ENCODE measurements at regions not wholly inside any gene's neighbourhood (a gene's known extent, or its start where the extent isn't known, plus 50 kb on each side); places are given as distances from the start of the nearest gene placed in this dataset.

DNA sequence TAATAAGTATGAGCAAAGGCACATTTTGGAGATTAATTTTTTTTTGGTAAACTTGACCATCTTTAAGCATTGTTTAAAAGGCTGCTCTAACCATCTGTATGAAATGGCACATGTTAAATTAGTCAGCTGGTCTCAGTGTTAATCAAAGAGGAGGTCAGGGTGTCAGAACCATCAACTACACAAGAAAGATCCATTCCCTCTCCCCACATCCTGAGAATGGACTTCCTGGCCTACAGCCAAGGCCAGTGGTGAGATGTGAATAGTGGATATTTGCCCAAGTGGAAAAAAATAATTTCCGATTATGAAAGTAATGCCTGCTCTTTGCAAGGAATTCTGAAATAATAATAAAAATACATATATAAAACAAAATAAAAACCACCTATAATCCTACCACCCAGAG is 641.7 kb downstream of the NR2F2 start:
- no peak for TF ChIP-seq POLR2AphosphoS5 (IDR thresholded peaks at IDR 0.05)
- TF ChIP-seq POLR2A (IDR thresholded peaks at IDR 0.05) = no peak
- TF ChIP-seq, protein P1, sequence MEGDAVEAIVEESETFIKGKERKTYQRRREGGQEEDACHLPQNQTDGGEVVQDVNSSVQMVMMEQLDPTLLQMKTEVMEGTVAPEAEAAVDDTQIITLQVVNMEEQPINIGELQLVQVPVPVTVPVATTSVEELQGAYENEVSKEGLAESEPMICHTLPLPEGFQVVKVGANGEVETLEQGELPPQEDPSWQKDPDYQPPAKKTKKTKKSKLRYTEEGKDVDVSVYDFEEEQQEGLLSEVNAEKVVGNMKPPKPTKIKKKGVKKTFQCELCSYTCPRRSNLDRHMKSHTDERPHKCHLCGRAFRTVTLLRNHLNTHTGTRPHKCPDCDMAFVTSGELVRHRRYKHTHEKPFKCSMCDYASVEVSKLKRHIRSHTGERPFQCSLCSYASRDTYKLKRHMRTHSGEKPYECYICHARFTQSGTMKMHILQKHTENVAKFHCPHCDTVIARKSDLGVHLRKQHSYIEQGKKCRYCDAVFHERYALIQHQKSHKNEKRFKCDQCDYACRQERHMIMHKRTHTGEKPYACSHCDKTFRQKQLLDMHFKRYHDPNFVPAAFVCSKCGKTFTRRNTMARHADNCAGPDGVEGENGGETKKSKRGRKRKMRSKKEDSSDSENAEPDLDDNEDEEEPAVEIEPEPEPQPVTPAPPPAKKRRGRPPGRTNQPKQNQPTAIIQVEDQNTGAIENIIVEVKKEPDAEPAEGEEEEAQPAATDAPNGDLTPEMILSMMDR (IDR thresholded peaks at IDR 0.05) = no peak

Measured in prostate gland (tissue), 2 donors.